HepG2 (cell line): ENCODE measurements at regions not wholly inside any gene's neighbourhood (a gene's known extent, or its start where the extent isn't known, plus 50 kb on each side); places are given as distances from the start of the nearest gene placed in this dataset.

Experiments
- CC2D1A ChIP-seq: sonication (generic); formaldehyde crosslinking; IDR thresholded peaks from 2 replicates; pipeline ENCODE4 v1.8.1; 2023; ENCODE audit warnings: mild to moderate bottlenecking, missing genetic modification reagents
- CREB1 ChIP-seq, 2 experiments: fragments of 450-650 bp in 1 of 2; IDR thresholded peaks; 2 replicates each; pipeline ENCODE4 v1.6.1; 2016 to 2017; ENCODE audit warnings: control low read depth in 1 of 2, mild to moderate bottlenecking in 1 of 2, missing compliant biosample characterization in 1 of 2, missing genetic modification characterization in 1 of 2
- CTCF ChIP-seq: sonication (generic); formaldehyde crosslinking; IDR thresholded peaks from 2 replicates; pipeline ENCODE4 v1.5.0; 2020; ENCODE audit warnings: mild to moderate bottlenecking, missing genetic modification reagents, moderate library complexity
- EP300 ChIP-seq, 3 experiments: sonication (generic) in 1 of 3; formaldehyde crosslinking in 1 of 3; IDR thresholded peaks; 2 replicates each; pipeline versions ENCODE4 v1.5.1 to v1.6.1; 2011 to 2020; ENCODE audit warnings: low read depth in 2 of 3, low read length in 2 of 3, borderline replicate concordance in 1 of 3, improper control_type of control experiment in 1 of 3, mild to moderate bottlenecking in 1 of 3, missing genetic modification reagents in 1 of 3, moderate library complexity in 1 of 3
- EZH2 ChIP-seq: conservative IDR thresholded peaks from 2 replicates; pipeline ENCODE4 v1.6.1; 2012; ENCODE audit warnings: mild to moderate bottlenecking, low read depth, low read length, moderate library complexity
- HNRNPH1 ChIP-seq: fragments of 200-400 bp; formaldehyde crosslinking; optimal IDR thresholded peaks from 2 replicates; pipeline ENCODE3; 2017; ENCODE audit warnings: mild to moderate bottlenecking, low read depth, low read length
- NFYB ChIP-seq: sonication (generic); formaldehyde crosslinking; IDR thresholded peaks from 2 replicates; pipeline ENCODE4 v1.4.0; 2020; ENCODE audit warnings: missing genetic modification reagents
- PRMT3 ChIP-seq: sonication (generic); formaldehyde crosslinking; IDR thresholded peaks from 2 replicates; pipeline ENCODE4 v1.8.1; 2022; ENCODE audit warnings: low read depth, mild to moderate bottlenecking, moderate library complexity, missing genetic modification reagents, borderline replicate concordance
- RAD21 ChIP-seq: fragments of 450-650 bp; formaldehyde crosslinking; IDR thresholded peaks from 2 replicates; pipeline ENCODE4 v1.5.0; 2020; ENCODE audit warnings: mild to moderate bottlenecking
- RBM39 ChIP-seq: fragments of 200-400 bp; formaldehyde crosslinking; IDR thresholded peaks from one replicate; pipeline ENCODE4 v1.6.1; 2018; ENCODE audit warnings: antibody characterized with exemption, mild to moderate bottlenecking, low read depth, low read length; ENCODE audit not compliant: poor library complexity, severe bottlenecking
- SMC3 ChIP-seq: IDR thresholded peaks from 2 replicates; pipeline ENCODE4 v1.6.1; 2011; ENCODE audit warnings: low read length, improper control_type of control experiment
- ZBTB1 ChIP-seq: sonication (generic); formaldehyde crosslinking; IDR thresholded peaks from 2 replicates; pipeline ENCODE4 v1.4.0; 2020; ENCODE audit warnings: missing genetic modification reagents, borderline replicate concordance
- TF ChIP-seq, protein P1 (sequence below): sonication (generic); formaldehyde crosslinking; IDR thresholded peaks from 2 replicates; pipeline ENCODE4 v1.4.0; 2020; ENCODE audit warnings: low read depth, missing genetic modification reagents

GRCh38 chr7:389911-390601 is 100.1 kb downstream of the FOXL3 start:
- TF ChIP-seq RBM39: no peak
- no peak for TF ChIP-seq PRMT3 (CRISPR knock-in tag)
- no peak for TF ChIP-seq EP300 (IDR thresholded peaks at IDR 0.05; ENCODE audit: low read depth in 2 of 2, low read length in 2 of 2)
- no peak for TF ChIP-seq EP300 (CRISPR knock-in tag; IDR thresholded peaks at IDR 0.05; ENCODE audit: borderline replicate concordance)
- TF ChIP-seq, protein P1, sequence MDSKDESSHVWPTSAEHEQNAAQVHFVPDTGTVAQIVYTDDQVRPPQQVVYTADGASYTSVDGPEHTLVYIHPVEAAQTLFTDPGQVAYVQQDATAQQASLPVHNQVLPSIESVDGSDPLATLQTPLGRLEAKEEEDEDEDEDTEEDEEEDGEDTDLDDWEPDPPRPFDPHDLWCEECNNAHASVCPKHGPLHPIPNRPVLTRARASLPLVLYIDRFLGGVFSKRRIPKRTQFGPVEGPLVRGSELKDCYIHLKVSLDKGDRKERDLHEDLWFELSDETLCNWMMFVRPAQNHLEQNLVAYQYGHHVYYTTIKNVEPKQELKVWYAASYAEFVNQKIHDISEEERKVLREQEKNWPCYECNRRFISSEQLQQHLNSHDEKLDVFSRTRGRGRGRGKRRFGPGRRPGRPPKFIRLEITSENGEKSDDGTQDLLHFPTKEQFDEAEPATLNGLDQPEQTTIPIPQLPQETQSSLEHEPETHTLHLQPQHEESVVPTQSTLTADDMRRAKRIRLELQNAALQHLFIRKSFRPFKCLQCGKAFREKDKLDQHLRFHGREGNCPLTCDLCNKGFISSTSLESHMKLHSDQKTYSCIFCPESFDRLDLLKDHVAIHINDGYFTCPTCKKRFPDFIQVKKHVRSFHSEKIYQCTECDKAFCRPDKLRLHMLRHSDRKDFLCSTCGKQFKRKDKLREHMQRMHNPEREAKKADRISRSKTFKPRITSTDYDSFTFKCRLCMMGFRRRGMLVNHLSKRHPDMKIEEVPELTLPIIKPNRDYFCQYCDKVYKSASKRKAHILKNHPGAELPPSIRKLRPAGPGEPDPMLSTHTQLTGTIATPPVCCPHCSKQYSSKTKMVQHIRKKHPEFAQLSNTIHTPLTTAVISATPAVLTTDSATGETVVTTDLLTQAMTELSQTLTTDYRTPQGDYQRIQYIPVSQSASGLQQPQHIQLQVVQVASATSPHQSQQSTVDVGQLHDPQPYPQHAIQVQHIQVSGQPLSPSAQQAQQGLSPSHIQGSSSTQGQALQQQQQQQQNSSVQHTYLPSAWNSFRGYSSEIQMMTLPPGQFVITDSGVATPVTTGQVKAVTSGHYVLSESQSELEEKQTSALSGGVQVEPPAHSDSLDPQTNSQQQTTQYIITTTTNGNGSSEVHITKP: no peak
- no peak for TF ChIP-seq NFYB (CRISPR knock-in tag)
- TF ChIP-seq RAD21: no peak
- no peak for TF ChIP-seq EZH2
- no peak for TF ChIP-seq CREB1 (IDR thresholded peaks at IDR 0.05)
- no peak for TF ChIP-seq CREB1 (CRISPR knock-in tag; IDR thresholded peaks at IDR 0.05)
- TF ChIP-seq ZBTB1 (CRISPR knock-in tag): no peak
- TF ChIP-seq CTCF (CRISPR knock-in tag): no peak
- TF ChIP-seq SMC3: no peak
- no peak for TF ChIP-seq HNRNPH1
- no peak for TF ChIP-seq CC2D1A (CRISPR knock-in tag)
